ENCODE measurements at regions not wholly inside any gene's neighbourhood (a gene's known extent, or its start where the extent isn't known, plus 50 kb on each side); places are given as distances from the start of the nearest gene placed in this dataset.

DNA sequence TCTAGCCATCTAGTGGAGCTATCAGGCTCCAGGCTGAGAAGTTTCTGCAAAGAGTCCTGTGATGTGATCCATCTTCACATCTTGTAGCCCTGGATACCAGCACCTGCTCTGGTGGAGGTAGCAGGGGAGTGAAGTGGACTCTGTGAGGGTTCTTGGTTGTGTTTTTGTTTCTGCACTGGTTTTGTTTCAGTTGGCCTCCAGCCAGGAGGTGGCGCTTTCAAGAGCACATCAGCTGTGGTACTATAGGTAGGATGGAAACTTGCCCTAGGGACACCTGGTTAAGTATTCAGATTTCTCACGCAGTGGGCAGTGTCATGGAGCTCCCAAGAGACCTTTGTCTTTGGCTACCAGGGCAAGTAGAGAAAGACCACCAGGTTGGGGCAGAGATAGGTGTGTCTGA lies 257.5 kb upstream of the SLC7A11 start:
- DNase-seq (ENCODE audit: low spot score): no peak
- in situ Hi-C loops (cut with MboI; ENCODE audit: low sequenced_read_pairs, unreplicated experiment): no loop called here
- TF ChIP-seq, protein P1, sequence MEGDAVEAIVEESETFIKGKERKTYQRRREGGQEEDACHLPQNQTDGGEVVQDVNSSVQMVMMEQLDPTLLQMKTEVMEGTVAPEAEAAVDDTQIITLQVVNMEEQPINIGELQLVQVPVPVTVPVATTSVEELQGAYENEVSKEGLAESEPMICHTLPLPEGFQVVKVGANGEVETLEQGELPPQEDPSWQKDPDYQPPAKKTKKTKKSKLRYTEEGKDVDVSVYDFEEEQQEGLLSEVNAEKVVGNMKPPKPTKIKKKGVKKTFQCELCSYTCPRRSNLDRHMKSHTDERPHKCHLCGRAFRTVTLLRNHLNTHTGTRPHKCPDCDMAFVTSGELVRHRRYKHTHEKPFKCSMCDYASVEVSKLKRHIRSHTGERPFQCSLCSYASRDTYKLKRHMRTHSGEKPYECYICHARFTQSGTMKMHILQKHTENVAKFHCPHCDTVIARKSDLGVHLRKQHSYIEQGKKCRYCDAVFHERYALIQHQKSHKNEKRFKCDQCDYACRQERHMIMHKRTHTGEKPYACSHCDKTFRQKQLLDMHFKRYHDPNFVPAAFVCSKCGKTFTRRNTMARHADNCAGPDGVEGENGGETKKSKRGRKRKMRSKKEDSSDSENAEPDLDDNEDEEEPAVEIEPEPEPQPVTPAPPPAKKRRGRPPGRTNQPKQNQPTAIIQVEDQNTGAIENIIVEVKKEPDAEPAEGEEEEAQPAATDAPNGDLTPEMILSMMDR (IDR thresholded peaks at IDR 0.05; ENCODE audit: borderline replicate concordance, control extremely low read depth, extremely low read depth, insufficient read depth, missing control alignments): no peak

DNA sequence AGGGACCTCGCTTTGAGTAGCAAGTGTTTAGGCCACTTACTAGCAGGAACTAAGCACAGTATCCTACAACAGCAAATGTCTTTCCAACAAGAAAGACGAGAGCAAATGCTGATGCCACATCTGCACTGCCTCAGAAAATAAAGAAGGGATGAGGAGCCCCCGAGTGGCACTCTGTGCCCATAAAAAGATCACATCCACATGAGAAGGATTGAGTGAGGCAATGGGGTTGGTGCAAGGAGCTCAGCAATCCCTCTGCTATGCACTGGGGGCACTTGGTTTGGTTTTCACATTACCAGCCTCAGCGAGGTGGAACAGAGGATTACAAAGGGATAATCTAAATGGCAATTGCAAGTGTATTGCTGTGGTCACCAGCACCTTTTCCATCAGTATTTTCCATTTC lies 252.8 kb upstream of the SLC7A11 start:
- DNase-seq (ENCODE audit: low spot score): no peak
- TF ChIP-seq, protein P1 (IDR thresholded peaks at IDR 0.05; ENCODE audit: borderline replicate concordance, control extremely low read depth, extremely low read depth, insufficient read depth, missing control alignments): no peak
- in situ Hi-C loops (cut with MboI; ENCODE audit: low sequenced_read_pairs, unreplicated experiment): no loop called here

DNA sequence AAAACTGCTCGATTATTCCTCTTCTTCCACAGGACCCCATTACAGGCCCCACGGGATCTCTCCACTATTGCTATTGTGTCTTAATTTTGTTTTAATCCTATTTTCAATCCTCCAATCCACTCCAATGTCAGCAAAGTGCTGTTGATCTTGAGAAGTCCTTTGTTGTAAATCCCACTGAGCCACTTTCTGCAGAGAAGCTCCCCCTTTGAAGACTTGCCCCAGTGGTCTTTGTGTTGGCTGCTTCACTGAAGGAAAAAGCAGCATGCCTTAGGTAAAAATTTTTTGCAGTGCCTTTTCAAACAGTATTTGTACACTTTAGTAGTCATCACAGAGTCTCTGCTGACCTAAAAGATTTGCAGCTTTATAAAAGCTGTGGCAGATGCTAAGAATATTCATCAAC lies 252.0 kb upstream of the SLC7A11 start:
- DNase-seq (ENCODE audit: low spot score): no peak
- TF ChIP-seq, protein P1 (IDR thresholded peaks at IDR 0.05; ENCODE audit: borderline replicate concordance, control extremely low read depth, extremely low read depth, insufficient read depth, missing control alignments): no peak
- in situ Hi-C loops (cut with MboI; ENCODE audit: low sequenced_read_pairs, unreplicated experiment): no loop called here

DNA sequence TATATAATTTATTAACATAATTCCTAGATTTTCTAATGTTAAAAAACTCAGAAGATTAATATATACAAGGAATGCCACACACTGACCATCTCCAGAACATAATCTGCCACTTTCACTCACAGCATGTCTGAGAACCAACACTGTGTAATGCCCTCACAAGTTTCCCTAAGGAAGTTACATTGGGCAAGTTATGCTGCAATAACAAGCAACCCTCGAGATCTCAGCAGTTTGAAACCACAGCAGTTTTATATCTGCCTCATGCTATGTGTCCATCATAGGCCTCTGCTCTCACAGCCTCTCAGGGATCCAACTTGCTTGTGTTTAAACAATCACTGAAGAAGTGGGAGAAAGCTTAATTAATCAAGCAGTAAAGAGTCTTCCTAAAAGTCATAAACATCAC lies 250.0 kb upstream of the SLC7A11 start:
- TF ChIP-seq, protein P1 (IDR thresholded peaks at IDR 0.05; ENCODE audit: borderline replicate concordance, control extremely low read depth, extremely low read depth, insufficient read depth, missing control alignments): no peak
- no peak for DNase-seq (ENCODE audit: low spot score)
- in situ Hi-C loops (cut with MboI; ENCODE audit: low sequenced_read_pairs, unreplicated experiment): no loop called here

DNA sequence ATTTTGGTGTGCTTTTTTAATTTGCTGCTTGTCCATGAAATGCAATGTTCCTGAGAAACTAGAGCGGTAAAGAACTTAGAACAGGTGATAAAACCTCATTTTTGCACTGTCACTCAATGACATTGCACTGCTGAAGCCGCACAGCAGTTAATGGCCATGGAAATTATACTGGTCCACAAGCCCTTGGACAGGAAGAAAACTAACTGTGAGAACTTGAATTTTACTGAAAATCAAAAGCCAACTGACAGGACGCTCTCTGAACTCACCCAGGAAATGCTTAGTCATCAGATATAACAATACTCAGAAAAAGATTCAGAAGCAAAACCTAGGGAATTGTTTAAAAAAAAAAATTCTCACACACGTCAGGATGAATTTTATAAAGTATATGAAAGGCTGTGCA lies 246.4 kb upstream of the SLC7A11 start:
- DNase-seq (ENCODE audit: low spot score): no peak
- in situ Hi-C loops (cut with MboI; ENCODE audit: low sequenced_read_pairs, unreplicated experiment): no loop called here
- TF ChIP-seq, protein P1 (IDR thresholded peaks at IDR 0.05; ENCODE audit: borderline replicate concordance, control extremely low read depth, extremely low read depth, insufficient read depth, missing control alignments): no peak

DNA sequence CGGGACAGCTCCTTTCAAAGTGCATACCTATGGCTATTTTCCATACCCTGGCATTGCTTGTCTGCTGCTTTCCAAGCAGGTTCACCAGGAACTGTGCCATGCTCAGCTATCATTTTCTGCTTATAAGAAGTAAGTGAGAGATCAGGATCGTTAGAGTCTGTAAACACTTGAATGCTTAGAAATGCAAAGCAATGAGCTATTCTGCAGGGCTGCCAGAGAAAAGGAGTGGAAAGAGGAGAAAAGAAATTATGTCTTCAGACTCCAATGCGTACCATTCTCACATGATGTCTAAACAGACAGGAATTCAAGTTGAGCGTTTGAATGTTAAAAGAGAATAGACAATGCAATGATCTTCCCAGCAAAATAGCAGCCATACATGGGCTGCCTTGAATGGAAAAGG lies 245.5 kb upstream of the SLC7A11 start:
- TF ChIP-seq, protein P1 (IDR thresholded peaks at IDR 0.05; ENCODE audit: borderline replicate concordance, control extremely low read depth, extremely low read depth, insufficient read depth, missing control alignments): no peak
- in situ Hi-C loops (cut with MboI; ENCODE audit: low sequenced_read_pairs, unreplicated experiment): no loop called here
- DNase-seq (ENCODE audit: low spot score): no peak

DNA sequence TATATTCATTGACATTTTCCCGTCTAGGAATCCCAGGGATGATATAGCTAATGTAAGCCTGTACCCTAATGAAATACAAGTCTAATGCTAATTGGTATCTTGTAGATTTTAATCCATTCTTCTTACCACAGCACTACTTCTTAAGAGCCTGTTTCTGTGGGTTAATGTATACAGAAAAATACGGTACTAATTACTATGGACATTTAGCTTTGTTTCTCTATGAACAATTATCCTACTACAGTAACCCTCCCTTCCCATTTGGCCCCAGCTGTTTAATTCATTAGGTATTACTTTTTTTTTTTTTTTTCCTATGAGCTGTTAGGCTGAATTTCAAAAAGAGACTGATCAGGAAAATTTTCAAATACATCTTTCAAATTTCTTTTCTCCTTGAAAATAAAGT lies 245.1 kb upstream of the SLC7A11 start:
- no peak for DNase-seq (ENCODE audit: low spot score)
- in situ Hi-C loops (cut with MboI; ENCODE audit: low sequenced_read_pairs, unreplicated experiment): no loop called here
- TF ChIP-seq, protein P1 (IDR thresholded peaks at IDR 0.05; ENCODE audit: borderline replicate concordance, control extremely low read depth, extremely low read depth, insufficient read depth, missing control alignments): no peak

Measured in GM13976 (cell line).